Endodermal cell (in vitro differentiated cells): ENCODE measurements at regions not wholly inside any gene's neighbourhood (a gene's known extent, or its start where the extent isn't known, plus 50 kb on each side); places are given as distances from the start of the nearest gene placed in this dataset.

ENCODE experiments used
- DNase-seq: peaks from one replicate; pipeline ENCODE4 v3.0.0-alpha.2; 2017
- H3K27ac ChIP-seq: 2 replicates; pipeline ENCODE4 v1.5.1; 2013; ENCODE audit warnings: mild to moderate bottlenecking, low read depth, low read length, moderate library complexity
- H3K27me3 ChIP-seq: 2 replicates; pipeline ENCODE4 v1.6.1; 2013; ENCODE audit warnings: mild to moderate bottlenecking, low read length, moderate library complexity; ENCODE audit not compliant: insufficient read depth, control insufficient read depth, poor library complexity, severe bottlenecking
- H3K36me3 ChIP-seq: 2 replicates; pipeline ENCODE4 v1.7.0; 2013; ENCODE audit warnings: mild to moderate bottlenecking, low read length, moderate library complexity; ENCODE audit not compliant: control insufficient read depth, insufficient read depth
- H3K4me1 ChIP-seq: one replicate; pipeline ENCODE4 v1.7.0; 2013; ENCODE audit warnings: low read length; ENCODE audit not compliant: control insufficient read depth, insufficient read depth
- H3K4me3 ChIP-seq: 2 replicates; pipeline ENCODE4 v1.5.1; 2013; ENCODE audit warnings: mild to moderate bottlenecking, low read length, moderate library complexity
- H3K9ac ChIP-seq: 2 replicates; pipeline ENCODE4 v1.6.1; 2013; ENCODE audit warnings: mild to moderate bottlenecking, low read length, moderate library complexity; ENCODE audit not compliant: poor library complexity, severe bottlenecking; ENCODE audit errors: extremely low read depth
- H3K9me3 ChIP-seq: 2 replicates; pipeline ENCODE4 v1.6.1; 2013; ENCODE audit warnings: mild to moderate bottlenecking, low read length, moderate library complexity; ENCODE audit not compliant: control insufficient read depth
- H3K27ac Mint-ChIP-seq: 2 replicates; pipeline ENCODE4 v1.8.0; 2020; ENCODE audit warnings: mixed read lengths
- H3K27me3 Mint-ChIP-seq: 2 replicates; pipeline ENCODE4 v1.8.0; 2021; ENCODE audit warnings: mild to moderate bottlenecking, mixed read lengths; ENCODE audit not compliant: insufficient read depth
- H3K36me3 Mint-ChIP-seq: 2 replicates; pipeline ENCODE4 v1.8.0; 2020; ENCODE audit warnings: low read depth, mixed read lengths
- H3K4me1 Mint-ChIP-seq: 2 replicates; pipeline ENCODE4 v1.8.0; 2020; ENCODE audit warnings: mixed read lengths
- H3K4me3 Mint-ChIP-seq: 2 replicates; pipeline ENCODE4 v1.8.0; 2020; ENCODE audit warnings: mild to moderate bottlenecking, moderate library complexity, mixed read lengths
- H3K9me3 Mint-ChIP-seq: 2 replicates; pipeline ENCODE4 v1.8.0; 2020; ENCODE audit warnings: mild to moderate bottlenecking, mixed read lengths
- WGBS, 2 experiments: methylation state at CpG; one replicate each; pipeline versions ENCODE4 v1.1.5 to v1.1.7; 2013; ENCODE audit warnings: missing lambda C conversion rate in 2 of 2, mixed read lengths in 1 of 2; ENCODE audit not compliant: insufficient coverage in 1 of 2, insufficient read length in 1 of 2; 5-methylcytosine and 5-hydroxymethylcytosine counted together
- TF ChIP-seq, protein P1 (sequence below): fragments of 200-600 bp; sonication (generic); conservative IDR thresholded peaks from 2 replicates; pipeline ENCODE4 v1.5.0; 2021; ENCODE audit warnings: antibody characterized with exemption, mild to moderate bottlenecking

DNA sequence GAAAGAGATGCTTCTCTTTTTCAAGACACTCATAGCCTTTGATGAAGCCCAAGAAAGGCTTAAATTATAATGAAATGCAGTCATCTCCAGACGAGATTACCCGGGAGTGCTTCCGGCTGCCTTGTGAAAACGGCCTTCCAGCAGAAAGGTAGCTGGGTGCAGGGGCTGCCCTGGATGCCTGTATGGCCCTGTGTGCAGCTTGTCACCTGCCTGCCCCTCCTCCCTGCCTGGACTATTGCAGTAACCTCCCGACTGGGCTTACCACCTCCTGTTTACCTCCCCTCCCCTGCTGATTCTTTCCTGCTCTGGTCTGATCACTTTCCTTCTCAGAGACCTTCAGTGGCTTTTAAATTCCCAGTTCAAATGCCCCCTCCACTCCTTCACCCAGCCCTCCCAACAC is 126.4 kb upstream of the SYT13 start:
- Histone ChIP-seq H3K27me3 (no peaks in the 10 kb centered on the region), H3K4me3 (peak overlapping the region; percentile 72), H3K27ac (no peak overlapping the region), H3K9me3 (no peaks in the 10 kb centered on the region), H3K36me3 (no peaks in the 10 kb centered on the region), H3K9ac (no peak overlapping the region), H3K4me1 (peaks cover 37% of the 10 kb centered on the region)
- peak overlapping the region; percentile 96 for H3K27ac Mint-ChIP-seq
- no peaks in the 10 kb centered on the region for H3K27me3 Mint-ChIP-seq
- no peaks in the 10 kb centered on the region for H3K36me3 Mint-ChIP-seq
- 29 to 31% methylated on average over 5 of the region's 5 CpGs for WGBS, 2 experiments
- H3K4me1 Mint-ChIP-seq = peaks cover 55% of the 10 kb centered on the region
- H3K4me3 Mint-ChIP-seq = peak overlapping the region; percentile 36
- TF ChIP-seq, protein P1, sequence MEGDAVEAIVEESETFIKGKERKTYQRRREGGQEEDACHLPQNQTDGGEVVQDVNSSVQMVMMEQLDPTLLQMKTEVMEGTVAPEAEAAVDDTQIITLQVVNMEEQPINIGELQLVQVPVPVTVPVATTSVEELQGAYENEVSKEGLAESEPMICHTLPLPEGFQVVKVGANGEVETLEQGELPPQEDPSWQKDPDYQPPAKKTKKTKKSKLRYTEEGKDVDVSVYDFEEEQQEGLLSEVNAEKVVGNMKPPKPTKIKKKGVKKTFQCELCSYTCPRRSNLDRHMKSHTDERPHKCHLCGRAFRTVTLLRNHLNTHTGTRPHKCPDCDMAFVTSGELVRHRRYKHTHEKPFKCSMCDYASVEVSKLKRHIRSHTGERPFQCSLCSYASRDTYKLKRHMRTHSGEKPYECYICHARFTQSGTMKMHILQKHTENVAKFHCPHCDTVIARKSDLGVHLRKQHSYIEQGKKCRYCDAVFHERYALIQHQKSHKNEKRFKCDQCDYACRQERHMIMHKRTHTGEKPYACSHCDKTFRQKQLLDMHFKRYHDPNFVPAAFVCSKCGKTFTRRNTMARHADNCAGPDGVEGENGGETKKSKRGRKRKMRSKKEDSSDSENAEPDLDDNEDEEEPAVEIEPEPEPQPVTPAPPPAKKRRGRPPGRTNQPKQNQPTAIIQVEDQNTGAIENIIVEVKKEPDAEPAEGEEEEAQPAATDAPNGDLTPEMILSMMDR = no peak
- peak; percentile 74 for DNase-seq
- H3K9me3 Mint-ChIP-seq = no peaks in the 10 kb centered on the region

DNA sequence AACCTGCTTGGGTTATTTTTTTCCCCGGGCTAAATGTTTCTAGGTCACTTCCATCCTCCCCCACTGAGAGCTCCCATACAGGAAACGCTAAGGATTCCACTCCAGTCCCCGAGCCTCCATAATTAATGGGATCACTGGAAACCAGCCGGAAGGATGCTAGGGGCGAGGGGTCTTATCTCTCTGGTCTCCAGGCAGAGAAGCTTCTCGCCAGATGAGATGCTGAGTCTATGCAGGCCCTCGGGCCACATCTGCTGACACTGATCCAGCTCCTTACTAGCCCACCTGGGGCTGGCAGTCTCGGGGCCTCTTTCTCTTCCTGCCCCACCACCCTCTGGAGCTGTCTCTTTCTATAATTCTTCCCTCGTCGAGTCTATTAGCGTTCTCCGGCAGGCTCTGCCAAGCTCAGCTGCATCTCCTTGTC is 125.9 kb upstream of the SYT13 start:
- Mint-ChIP-seq H3K36me3 (no peaks in the 10 kb centered on the region), H3K9me3 (no peaks in the 10 kb centered on the region), H3K27me3 (no peaks in the 10 kb centered on the region), H3K4me3 (peak overlapping the region; percentile 36), H3K27ac (peak overlapping the region; percentile 96), H3K4me1 (peaks cover 58% of the 10 kb centered on the region)
- H3K36me3 ChIP-seq = no peaks in the 10 kb centered on the region
- H3K9me3 ChIP-seq = no peaks in the 10 kb centered on the region
- DNase-seq = peak; percentile 66
- H3K27me3 ChIP-seq = no peaks in the 10 kb centered on the region
- peak overlapping the region; percentile 49 for H3K9ac ChIP-seq
- TF ChIP-seq, protein P1 = no peak
- 20 to 24% methylated on average over 6 to 12 of the region's 12 CpGs for WGBS, 2 experiments
- H3K4me3 ChIP-seq = peak overlapping the region; percentile 72
- no peak overlapping the region for H3K27ac ChIP-seq
- peaks cover 37% of the 10 kb centered on the region for H3K4me1 ChIP-seq

DNA sequence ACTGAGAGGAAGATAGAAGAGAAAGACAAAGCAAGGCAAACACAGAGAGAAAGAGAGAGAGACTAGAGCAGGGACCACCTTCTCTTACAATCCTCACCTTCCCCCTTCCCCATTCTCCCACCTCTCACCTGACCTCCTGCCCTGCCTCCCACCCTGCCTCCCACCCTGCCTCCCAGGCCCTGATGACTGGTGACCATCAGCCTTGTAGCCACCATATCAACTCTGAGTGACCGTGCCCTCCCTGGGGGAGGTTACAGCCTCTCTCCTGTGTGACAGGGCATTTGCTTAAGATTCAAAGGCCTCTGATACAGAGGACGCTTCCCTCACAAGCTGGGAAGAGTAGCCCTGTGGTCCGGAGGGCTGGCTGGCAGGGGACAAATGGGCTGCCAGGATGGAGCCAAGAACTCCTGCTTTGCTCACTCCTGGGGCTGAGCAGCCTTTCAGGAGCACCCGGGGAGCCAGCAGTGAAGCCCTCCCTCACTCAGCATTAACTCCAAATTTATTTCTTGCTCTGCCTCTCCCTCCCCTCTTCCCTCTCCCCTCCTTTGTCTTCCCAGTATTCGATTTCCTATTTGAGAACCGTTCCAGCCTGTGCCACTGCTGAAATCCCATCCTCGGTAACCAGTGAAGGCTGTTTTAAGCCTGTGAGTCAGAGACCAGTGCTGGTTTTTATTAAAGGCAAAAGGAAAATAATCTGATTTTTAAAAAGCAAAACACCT is 125.2 kb upstream of the SYT13 start:
- H3K4me1 ChIP-seq = peaks cover 37% of the 10 kb centered on the region
- H3K27me3 ChIP-seq = no peaks in the 10 kb centered on the region
- Mint-ChIP-seq H3K27me3 (no peaks in the 10 kb centered on the region), H3K4me1 (peaks cover 58% of the 10 kb centered on the region), H3K4me3 (peak overlapping the region; percentile 36), H3K36me3 (no peaks in the 10 kb centered on the region), H3K9me3 (no peaks in the 10 kb centered on the region), H3K27ac (peak overlapping the region; percentile 96)
- WGBS, 2 experiments = 4 to 8% methylated on average over 5 to 7 of the region's 7 CpGs
- no peaks in the 10 kb centered on the region for H3K36me3 ChIP-seq
- peak; percentile 84 for DNase-seq
- peak overlapping the region; percentile 72 for H3K4me3 ChIP-seq
- peak overlapping the region; percentile 70 for H3K27ac ChIP-seq
- peak overlapping the region; percentile 49 for H3K9ac ChIP-seq
- no peaks in the 10 kb centered on the region for H3K9me3 ChIP-seq
- TF ChIP-seq, protein P1 = no peak
